ENCODE measurements at regions not wholly inside any gene's neighbourhood (a gene's known extent, or its start where the extent isn't known, plus 50 kb on each side); places are given as distances from the start of the nearest gene placed in this dataset.

DNA sequence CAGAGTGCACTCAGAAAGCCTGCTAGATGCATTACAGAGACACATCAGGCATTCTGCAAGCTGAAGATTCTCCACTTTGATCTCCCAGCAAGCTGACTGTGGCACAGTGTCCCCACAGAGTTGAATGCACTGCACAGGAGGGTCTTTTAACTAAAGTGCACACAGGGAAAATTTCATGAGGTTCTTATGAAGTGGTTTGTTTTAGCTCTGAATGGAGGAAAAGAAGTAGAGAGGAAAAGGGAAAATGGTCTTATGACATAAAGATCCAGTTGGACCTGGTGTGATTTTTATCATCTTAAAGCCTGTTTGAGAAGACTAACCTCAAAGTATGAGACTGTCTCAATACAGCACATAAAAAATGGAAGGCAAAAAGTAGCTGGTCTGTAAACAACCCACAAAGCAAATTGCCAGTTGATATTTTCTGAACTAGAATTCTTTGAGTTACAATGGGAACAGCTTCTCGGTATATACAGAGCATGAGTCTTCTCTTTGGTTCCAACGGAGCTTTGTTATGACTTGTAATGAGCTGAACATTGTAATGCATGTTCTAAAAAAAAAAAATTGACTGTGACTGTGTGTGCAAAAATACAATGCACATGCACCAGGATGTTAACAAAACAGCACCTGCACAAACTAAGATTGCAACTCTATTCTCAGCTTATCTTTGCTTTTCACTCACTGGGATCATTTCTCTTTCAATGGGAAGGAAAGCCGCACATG lies 383.0 kb upstream of the ID4 start:
- Histone ChIP-seq H3K36me3 (ENCODE audit: control insufficient read depth, low read length) (no peaks in the 10 kb centered on the region), H3K9me2 (replicated peaks; ENCODE audit: control insufficient read depth, low read length) (no peaks in the 10 kb centered on the region), H3K27ac (ENCODE audit: low read depth, low read length) (no peak overlapping the region), H3K27me3 (ENCODE audit: control insufficient read depth, low read length) (no peaks in the 10 kb centered on the region), H3K79me2 (ENCODE audit: control insufficient read depth, low read length) (no peaks in the 10 kb centered on the region), H4K20me1 (ENCODE audit: control insufficient read depth, insufficient read depth, low read depth, low read length) (no peaks in the 10 kb centered on the region), H3K4me1 (ENCODE audit: control insufficient read depth, low read length) (no peaks in the 10 kb centered on the region), H3K4me3 (ENCODE audit: low read length) (no peak overlapping the region), H3K9me3 (ENCODE audit: control insufficient read depth, insufficient read depth, low read length) (no peaks in the 10 kb centered on the region), H3K4me2 (ENCODE audit: low read length) (no peak overlapping the region), H3F3A (ENCODE audit: control insufficient read depth, insufficient read depth) (no peaks in the 10 kb centered on the region)
- no peak for TF ChIP-seq EZH2phosphoT487 (IDR thresholded peaks at IDR 0.05; ENCODE audit: borderline replicate concordance, low read length)
- TF ChIP-seq, protein P1, sequence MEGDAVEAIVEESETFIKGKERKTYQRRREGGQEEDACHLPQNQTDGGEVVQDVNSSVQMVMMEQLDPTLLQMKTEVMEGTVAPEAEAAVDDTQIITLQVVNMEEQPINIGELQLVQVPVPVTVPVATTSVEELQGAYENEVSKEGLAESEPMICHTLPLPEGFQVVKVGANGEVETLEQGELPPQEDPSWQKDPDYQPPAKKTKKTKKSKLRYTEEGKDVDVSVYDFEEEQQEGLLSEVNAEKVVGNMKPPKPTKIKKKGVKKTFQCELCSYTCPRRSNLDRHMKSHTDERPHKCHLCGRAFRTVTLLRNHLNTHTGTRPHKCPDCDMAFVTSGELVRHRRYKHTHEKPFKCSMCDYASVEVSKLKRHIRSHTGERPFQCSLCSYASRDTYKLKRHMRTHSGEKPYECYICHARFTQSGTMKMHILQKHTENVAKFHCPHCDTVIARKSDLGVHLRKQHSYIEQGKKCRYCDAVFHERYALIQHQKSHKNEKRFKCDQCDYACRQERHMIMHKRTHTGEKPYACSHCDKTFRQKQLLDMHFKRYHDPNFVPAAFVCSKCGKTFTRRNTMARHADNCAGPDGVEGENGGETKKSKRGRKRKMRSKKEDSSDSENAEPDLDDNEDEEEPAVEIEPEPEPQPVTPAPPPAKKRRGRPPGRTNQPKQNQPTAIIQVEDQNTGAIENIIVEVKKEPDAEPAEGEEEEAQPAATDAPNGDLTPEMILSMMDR (IDR thresholded peaks at IDR 0.05; ENCODE audit: low read depth, low read length, poor library complexity, severe bottlenecking): no peak

DNA sequence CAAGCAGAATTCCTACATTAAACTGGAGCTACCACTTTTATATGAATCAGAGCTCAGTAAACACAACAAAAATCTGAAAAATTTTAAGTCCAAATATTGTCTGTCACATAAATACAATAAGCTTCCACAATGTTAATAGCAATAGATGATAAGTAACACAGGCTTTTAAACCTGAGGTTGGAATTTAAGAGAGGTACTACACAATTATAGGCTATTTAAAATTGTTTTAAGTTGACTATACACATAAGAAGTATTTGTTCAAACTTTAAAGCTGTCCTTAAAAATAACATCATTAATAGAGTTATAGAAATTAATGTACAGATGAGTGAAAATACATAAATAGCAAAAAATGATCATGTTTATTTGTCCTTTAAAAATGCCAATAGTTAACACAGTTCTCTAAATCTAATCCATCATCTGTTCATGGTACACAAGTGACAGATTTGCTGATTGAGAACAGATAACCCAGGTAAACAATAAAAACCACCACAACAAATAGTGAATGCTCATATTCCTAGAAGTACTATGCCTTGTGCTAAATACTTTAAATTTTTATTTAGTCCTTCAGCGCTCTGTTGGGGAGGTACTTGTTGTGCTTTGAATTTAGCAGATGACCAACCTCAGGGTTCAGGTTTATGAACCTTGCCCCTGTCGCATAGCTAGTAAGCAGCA lies 382.3 kb upstream of the ID4 start:
- no peaks in the 10 kb centered on the region for H3K36me3 ChIP-seq (ENCODE audit: control insufficient read depth, low read length)
- H3K79me2 ChIP-seq (ENCODE audit: control insufficient read depth, low read length): no peaks in the 10 kb centered on the region
- H3F3A ChIP-seq (ENCODE audit: control insufficient read depth, insufficient read depth): no peaks in the 10 kb centered on the region
- no peak overlapping the region for H3K27ac ChIP-seq (ENCODE audit: low read depth, low read length)
- H3K9me3 ChIP-seq (ENCODE audit: control insufficient read depth, insufficient read depth, low read length): no peaks in the 10 kb centered on the region
- no peak overlapping the region for H3K4me3 ChIP-seq (ENCODE audit: low read length)
- H3K27me3 ChIP-seq (ENCODE audit: control insufficient read depth, low read length): no peaks in the 10 kb centered on the region
- no peaks in the 10 kb centered on the region for H4K20me1 ChIP-seq (ENCODE audit: control insufficient read depth, insufficient read depth, low read depth, low read length)
- TF ChIP-seq EZH2phosphoT487 (IDR thresholded peaks at IDR 0.05; ENCODE audit: borderline replicate concordance, low read length): no peak
- TF ChIP-seq, protein P1 (IDR thresholded peaks at IDR 0.05; ENCODE audit: low read depth, low read length, poor library complexity, severe bottlenecking): no peak
- no peak overlapping the region for H3K4me2 ChIP-seq (ENCODE audit: low read length)
- H3K9me2 ChIP-seq (replicated peaks; ENCODE audit: control insufficient read depth, low read length): no peaks in the 10 kb centered on the region
- H3K4me1 ChIP-seq (ENCODE audit: control insufficient read depth, low read length): no peaks in the 10 kb centered on the region

DNA sequence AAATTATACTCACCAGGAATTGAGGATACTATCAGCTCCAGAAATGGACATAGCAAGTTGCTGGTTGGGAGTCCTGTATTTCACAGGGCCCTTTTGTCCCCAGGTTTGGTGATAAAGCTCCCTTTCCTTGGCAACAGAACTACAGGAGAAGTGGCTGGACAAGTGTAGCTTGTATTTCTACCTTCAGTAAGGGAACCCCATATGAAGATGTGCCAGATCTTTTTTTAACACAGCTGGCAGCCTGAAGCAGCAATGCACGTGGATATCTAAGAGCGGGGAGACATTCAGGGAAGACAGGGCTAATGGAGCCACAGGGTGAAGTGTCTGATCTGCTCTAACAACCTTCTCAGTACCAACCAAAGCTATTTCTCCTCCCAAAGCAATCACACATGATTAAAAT lies 373.9 kb upstream of the ID4 start:
- H3K79me2 ChIP-seq (ENCODE audit: control insufficient read depth, low read length): no peaks in the 10 kb centered on the region
- H3K9me3 ChIP-seq (ENCODE audit: control insufficient read depth, insufficient read depth, low read length): no peaks in the 10 kb centered on the region
- no peaks in the 10 kb centered on the region for H3K4me1 ChIP-seq (ENCODE audit: control insufficient read depth, low read length)
- H3K36me3 ChIP-seq (ENCODE audit: control insufficient read depth, low read length): no peaks in the 10 kb centered on the region
- H4K20me1 ChIP-seq (ENCODE audit: control insufficient read depth, insufficient read depth, low read depth, low read length): no peaks in the 10 kb centered on the region
- no peaks in the 10 kb centered on the region for H3F3A ChIP-seq (ENCODE audit: control insufficient read depth, insufficient read depth)
- no peak overlapping the region for H3K4me2 ChIP-seq (ENCODE audit: low read length)
- no peak overlapping the region for H3K4me3 ChIP-seq (ENCODE audit: low read length)
- H3K27me3 ChIP-seq (ENCODE audit: control insufficient read depth, low read length): peaks cover 4% of the 10 kb centered on the region; the same call in 1 of the 2 replicates
- no peaks in the 10 kb centered on the region for H3K9me2 ChIP-seq (replicated peaks; ENCODE audit: control insufficient read depth, low read length)
- no peak overlapping the region for H3K27ac ChIP-seq (ENCODE audit: low read depth, low read length)
- TF ChIP-seq, protein P1 (IDR thresholded peaks at IDR 0.05; ENCODE audit: low read depth, low read length, poor library complexity, severe bottlenecking): no peak
